ENCODE measurements at regions not wholly inside any gene's neighbourhood (a gene's known extent, or its start where the extent isn't known, plus 50 kb on each side); places are given as distances from the start of the nearest gene placed in this dataset.

GRCh38 chr2:16314001-16314400 is 351.6 kb downstream of the CYRIA start:
- Histone ChIP-seq H3K9me3 (ENCODE audit: low read length) (no peaks in the 10 kb centered on the region), H3K79me2 (replicated peaks; ENCODE audit: insufficient read depth, low read length) (no peaks in the 10 kb centered on the region), H3K27ac (ENCODE audit: low read length) (no peak overlapping the region), H3K9ac (ENCODE audit: low read length) (no peak overlapping the region), H3K9me2 (ENCODE audit: insufficient read depth, low read length) (no peaks in the 10 kb centered on the region), H3K27me3 (ENCODE audit: insufficient read depth, low read depth, low read length) (no peaks in the 10 kb centered on the region), H3F3A (ENCODE audit: insufficient read depth, low read length, poor library complexity, severe bottlenecking) (no peaks in the 10 kb centered on the region), H3K4me3 (ENCODE audit: low read length) (no peak overlapping the region), H2AFZ (ENCODE audit: low read depth, low read length) (no peak overlapping the region), H3K4me2 (ENCODE audit: low read length) (no peak overlapping the region), H3K36me3 (ENCODE audit: insufficient read depth, low read length) (no peaks in the 10 kb centered on the region), H4K20me1 (ENCODE audit: insufficient read depth) (no peaks in the 10 kb centered on the region)
- TF ChIP-seq MXI1 (conservative IDR thresholded peaks at IDR 0.05; ENCODE audit: poor library complexity, severe bottlenecking) (no peak), SMC3 (conservative IDR thresholded peaks at IDR 0.05; ENCODE audit: poor library complexity) (no peak), POLR2AphosphoS5 (IDR thresholded peaks at IDR 0.05) (no peak), TAF1 (IDR thresholded peaks at IDR 0.05; ENCODE audit: low read depth) (no peak), RAD21 (conservative IDR thresholded peaks at IDR 0.05) (no peak), EP300 (conservative IDR thresholded peaks at IDR 0.05; ENCODE audit: poor library complexity, severe bottlenecking) (no peak), EZH2 (IDR thresholded peaks at IDR 0.05; ENCODE audit: borderline replicate concordance, insufficient read depth, low read length, poor library complexity, severe bottlenecking) (no peak), REST (IDR thresholded peaks at IDR 0.05; ENCODE audit: borderline replicate concordance) (no peak)
- TF ChIP-seq, protein P1, sequence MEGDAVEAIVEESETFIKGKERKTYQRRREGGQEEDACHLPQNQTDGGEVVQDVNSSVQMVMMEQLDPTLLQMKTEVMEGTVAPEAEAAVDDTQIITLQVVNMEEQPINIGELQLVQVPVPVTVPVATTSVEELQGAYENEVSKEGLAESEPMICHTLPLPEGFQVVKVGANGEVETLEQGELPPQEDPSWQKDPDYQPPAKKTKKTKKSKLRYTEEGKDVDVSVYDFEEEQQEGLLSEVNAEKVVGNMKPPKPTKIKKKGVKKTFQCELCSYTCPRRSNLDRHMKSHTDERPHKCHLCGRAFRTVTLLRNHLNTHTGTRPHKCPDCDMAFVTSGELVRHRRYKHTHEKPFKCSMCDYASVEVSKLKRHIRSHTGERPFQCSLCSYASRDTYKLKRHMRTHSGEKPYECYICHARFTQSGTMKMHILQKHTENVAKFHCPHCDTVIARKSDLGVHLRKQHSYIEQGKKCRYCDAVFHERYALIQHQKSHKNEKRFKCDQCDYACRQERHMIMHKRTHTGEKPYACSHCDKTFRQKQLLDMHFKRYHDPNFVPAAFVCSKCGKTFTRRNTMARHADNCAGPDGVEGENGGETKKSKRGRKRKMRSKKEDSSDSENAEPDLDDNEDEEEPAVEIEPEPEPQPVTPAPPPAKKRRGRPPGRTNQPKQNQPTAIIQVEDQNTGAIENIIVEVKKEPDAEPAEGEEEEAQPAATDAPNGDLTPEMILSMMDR (IDR thresholded peaks at IDR 0.05; ENCODE audit: poor library complexity, severe bottlenecking) = no peak

DNA sequence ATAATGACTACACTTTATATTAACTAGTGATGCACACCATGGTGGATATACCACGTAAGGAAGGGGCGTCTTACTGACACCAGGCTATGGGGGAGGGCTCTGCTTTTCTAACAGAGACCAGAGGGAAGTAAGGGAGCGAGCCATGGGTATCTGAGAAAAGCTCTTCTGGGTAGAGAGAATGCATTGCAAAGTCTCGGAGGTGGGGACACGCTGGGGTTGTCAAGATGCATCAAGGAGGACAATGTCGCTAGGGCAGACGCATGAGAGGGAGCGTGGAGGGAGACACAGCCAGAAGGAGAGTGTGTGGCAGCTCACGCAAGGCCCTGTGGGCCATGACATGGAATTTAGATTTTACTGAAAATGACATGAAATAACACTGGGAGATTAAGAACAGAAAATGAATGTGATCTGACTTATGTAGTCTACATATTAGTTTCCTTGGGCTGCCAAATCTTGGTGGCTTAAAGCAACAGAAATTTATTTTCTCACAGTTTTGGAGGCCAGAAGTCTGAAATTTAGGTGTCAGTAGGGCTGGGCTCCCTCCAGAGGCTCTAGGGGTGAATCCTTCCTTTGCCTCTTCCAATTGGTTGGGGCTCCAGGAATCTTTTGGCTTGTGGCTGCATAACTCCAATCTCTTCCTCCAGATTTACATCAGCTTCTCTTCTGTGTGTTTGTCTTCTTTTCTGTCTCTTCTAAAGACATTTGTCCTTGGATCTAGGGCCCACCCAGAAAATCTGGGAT is 352.2 kb downstream of the CYRIA start:
- TF ChIP-seq, protein P1 (IDR thresholded peaks at IDR 0.05; ENCODE audit: poor library complexity, severe bottlenecking) = no peak
- TF ChIP-seq SMC3 (conservative IDR thresholded peaks at IDR 0.05; ENCODE audit: poor library complexity) = no peak
- TF ChIP-seq TAF1 (IDR thresholded peaks at IDR 0.05; ENCODE audit: low read depth) = no peak
- TF ChIP-seq EZH2 (IDR thresholded peaks at IDR 0.05; ENCODE audit: borderline replicate concordance, insufficient read depth, low read length, poor library complexity, severe bottlenecking) = no peak
- no peak for TF ChIP-seq EP300 (conservative IDR thresholded peaks at IDR 0.05; ENCODE audit: poor library complexity, severe bottlenecking)
- no peak for TF ChIP-seq MXI1 (conservative IDR thresholded peaks at IDR 0.05; ENCODE audit: poor library complexity, severe bottlenecking)
- no peak for TF ChIP-seq POLR2AphosphoS5 (IDR thresholded peaks at IDR 0.05)
- no peak for TF ChIP-seq RAD21 (conservative IDR thresholded peaks at IDR 0.05)
- no peak for TF ChIP-seq REST (IDR thresholded peaks at IDR 0.05; ENCODE audit: borderline replicate concordance)
- Histone ChIP-seq H3K9ac (ENCODE audit: low read length) (no peak overlapping the region), H3K9me3 (ENCODE audit: low read length) (no peaks in the 10 kb centered on the region), H3K27ac (ENCODE audit: low read length) (no peak overlapping the region), H3K36me3 (ENCODE audit: insufficient read depth, low read length) (no peaks in the 10 kb centered on the region), H3K4me2 (ENCODE audit: low read length) (no peak overlapping the region), H3K79me2 (replicated peaks; ENCODE audit: insufficient read depth, low read length) (no peaks in the 10 kb centered on the region), H3K27me3 (ENCODE audit: insufficient read depth, low read depth, low read length) (no peaks in the 10 kb centered on the region), H2AFZ (ENCODE audit: low read depth, low read length) (no peak overlapping the region), H3K4me3 (ENCODE audit: low read length) (no peak overlapping the region), H4K20me1 (ENCODE audit: insufficient read depth) (no peaks in the 10 kb centered on the region), H3K9me2 (ENCODE audit: insufficient read depth, low read length) (no peaks in the 10 kb centered on the region), H3F3A (ENCODE audit: insufficient read depth, low read length, poor library complexity, severe bottlenecking) (no peaks in the 10 kb centered on the region)
